NK-92 treated with Interleukin-12 subunit alpha and Interleukin-12 subunit beta, amount 100 ng/mL, for 24 hours (cell line): ENCODE measurements at regions not wholly inside any gene's neighbourhood (a gene's known extent, or its start where the extent isn't known, plus 50 kb on each side); places are given as distances from the start of the nearest gene placed in this dataset.
"Not testable (repeated sequence)": the region's sequence is repeated elsewhere in the genome, so short reads cannot be mapped to it uniquely, and the experiment has no call there.

ENCODE experiments used
- DNase-seq: peaks from one replicate; lab custom pipeline; 2025; lab: John Stamatoyannopoulos, UW

DNA sequence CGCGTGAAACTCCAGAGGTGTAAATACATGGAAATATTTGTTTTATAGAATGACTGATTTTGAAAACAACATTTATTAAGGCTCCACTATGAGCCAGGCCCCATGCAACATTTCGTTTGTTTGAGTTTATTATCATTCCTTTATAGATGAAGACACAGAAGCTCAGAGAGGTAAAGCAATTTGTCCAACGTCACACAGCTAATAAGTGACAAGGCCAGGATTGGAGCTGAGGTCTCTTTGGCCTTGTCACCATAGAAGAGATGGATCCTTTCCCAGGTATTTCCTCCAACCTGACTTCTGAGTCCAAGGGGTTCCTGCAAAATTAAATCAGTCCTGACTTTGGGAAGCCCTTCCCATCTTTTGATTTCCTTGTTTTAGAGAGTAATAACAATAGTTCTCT is 98.0 kb downstream of the SYF2 start:
- DNase-seq, result no peak

DNA sequence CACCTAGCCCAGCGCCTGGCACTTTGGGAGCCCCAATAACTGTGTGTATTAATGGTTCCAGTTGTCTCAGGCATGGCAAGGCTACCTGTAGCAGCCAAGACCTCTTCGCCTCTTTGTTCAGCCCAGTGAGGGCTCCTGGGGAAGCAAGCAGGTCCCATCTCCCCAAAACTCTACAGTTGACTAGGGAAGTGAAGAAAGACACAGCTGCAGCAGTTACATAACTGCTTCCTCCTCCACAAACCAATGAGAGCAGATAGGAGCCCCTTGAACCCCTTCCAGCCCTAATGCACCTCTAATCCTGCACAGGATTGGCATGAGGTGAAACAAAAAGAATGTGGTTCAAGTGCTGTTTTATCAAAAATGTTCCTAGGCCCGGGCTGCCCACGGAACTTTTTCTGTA is 100.5 kb downstream of the SYF2 start:
- no peak for DNase-seq

DNA sequence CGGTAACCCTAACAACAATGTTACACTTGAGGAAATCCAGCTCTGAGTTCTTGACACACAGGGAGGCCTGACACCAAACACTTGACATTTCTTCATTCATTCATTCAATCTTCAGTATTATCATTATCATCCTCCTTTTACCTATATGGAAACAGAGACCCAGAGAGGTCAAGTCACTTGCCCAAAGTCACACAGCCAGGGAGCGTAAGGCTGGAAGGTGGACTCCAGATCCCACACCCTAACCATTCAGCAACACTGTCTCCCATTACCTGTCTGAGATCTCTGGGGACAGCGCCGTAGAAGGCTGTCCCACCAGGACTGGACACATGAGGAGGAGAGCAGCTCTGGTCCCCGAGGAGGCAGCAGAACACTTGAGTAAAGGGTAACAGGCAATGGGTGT is 101.4 kb downstream of the SYF2 start:
- DNase-seq, result no peak

DNA sequence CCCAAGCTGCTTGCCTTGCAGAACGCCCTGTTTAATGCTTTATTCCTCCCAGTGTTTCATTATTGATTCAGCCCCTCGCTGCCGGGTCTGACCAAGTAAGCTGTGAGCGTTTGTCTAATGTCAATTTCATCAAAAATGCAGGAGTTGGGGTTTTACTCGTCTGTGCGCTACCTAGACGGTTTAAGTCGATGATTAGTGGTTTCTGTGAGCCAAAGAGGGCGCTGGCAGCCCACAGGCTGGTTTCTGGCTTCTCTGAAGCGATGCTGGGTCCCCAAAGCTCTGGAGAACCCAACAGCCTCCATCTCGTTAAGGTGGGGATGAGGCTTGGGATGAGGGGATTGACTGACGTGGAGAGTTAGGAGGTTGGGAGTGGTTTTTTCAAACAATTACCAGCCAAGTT is 102.9 kb downstream of the SYF2 start:
- DNase-seq, result no peak

DNA sequence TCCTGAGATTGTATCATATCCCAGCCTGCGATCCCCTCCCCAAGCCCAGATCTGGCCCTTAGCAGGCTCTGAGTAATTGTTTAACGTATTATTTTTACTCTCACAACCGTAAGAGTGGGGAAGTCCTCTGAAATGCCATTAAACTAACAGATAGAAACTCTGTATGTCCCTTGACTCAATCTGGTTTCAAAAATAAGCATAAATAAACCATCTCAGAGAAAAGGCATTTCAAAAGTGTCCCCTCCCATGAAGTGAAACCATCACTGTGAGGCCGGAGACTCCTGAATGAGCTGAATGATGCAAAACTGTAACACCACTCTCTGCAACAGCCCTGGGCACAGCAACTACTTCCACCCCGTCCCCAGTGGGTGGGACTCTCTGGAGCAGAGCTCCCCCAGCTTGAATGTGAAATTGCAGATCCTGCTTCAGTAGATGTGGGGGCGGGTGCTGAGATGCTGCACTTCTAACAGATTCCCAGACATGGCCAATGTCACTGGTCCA is 104.1 kb downstream of the SYF2 start:
- no peak for DNase-seq

DNA sequence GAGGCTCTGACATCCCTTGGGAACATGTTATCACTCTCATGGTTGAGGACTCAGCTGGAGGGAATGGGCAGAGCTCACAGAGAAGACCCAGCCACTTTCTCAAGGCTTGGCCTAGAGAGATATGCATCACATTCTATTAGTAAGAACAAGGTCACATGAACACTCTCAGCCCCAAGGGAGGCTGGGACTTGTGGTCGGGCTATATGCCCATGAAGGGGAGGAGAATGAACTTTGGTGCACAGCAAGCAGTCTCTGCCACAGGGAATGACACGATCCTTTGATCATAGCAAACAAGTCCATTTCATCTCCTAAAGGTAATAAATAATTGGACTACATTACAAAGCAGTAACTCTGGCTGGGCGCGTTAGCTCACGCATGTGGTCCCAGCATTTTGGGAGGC is 105.7 kb downstream of the SYF2 start:
- no peak for DNase-seq

DNA sequence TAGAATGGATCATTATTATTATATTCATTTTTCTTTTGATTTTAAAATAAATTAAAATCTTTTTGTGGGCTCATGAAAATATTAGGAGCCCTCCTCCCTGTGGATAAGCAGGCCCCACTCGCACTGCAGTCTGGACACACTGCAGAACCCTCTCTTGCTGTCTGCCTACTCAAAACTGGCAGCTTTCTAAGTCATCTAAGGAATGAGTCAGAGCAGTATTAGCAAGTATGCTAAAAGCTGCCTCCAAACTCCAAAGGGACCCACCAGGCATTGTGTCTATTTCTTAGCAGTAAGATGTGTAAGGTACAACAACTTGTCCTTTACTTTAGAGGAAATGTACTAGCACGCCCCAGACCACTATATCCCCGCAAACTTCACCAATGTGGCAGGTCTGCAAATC is 108.8 kb downstream of the SYF2 start:
- DNase-seq, result no peak

DNA sequence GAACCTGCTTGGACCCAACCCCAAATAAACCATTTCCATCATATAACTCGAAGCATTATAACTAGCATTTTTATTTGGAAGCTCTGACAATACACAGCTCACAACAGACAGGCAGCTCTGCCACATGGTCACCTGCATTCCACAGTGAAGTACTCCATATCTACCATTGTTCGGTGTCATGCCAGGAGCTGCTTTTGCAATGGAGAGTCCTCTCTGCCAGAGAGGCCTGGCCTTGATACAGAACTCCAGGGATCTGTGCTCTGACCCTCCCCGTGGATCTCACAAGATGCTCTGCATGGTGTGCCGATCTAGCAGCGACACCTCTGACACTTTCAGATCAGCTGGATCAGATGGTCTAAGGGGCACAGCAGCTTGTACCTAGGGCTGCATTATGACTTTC is 109.6 kb downstream of the SYF2 start:
- DNase-seq, result no peak

DNA sequence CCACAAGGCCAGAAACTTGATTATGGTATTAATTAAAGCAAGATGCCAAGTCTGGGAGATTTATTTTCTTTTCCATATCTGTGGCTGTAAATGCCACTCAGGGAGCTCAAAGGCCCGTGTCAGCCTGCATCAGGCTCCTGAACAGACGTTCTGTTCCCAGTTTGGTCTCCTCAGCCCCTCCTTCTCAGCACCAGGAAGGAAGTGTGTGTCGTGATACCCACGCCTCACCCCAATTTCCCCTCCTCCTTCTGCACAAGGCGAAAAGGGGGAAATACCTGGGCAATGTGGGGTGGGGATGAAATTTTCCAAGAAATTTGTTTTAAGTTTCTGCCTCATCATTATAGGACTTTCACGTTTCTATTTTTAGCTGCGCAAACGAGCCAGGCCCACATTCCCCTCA is 112.0 kb downstream of the SYF2 start:
- DNase-seq, result no peak

DNA sequence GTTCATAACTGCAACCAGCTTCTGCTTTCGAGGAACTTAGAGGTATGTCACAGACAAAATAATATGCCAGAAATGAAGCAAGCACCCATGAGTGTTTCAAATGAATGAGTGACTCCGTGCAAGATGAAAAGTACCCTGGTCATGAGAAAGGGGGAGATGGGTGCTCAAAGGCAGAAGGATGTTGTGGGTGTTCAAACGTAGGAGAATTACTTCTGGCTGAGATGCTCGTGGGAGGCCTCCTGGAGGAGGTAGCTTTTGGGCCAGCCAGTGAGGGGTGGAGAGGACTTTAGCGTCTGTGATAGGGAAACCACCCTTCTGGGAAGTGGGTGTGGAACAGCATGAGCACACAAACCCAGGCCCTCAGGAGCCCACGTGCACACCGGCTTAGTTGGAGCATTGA is 113.8 kb downstream of the SYF2 start:
- no peak for DNase-seq

DNA sequence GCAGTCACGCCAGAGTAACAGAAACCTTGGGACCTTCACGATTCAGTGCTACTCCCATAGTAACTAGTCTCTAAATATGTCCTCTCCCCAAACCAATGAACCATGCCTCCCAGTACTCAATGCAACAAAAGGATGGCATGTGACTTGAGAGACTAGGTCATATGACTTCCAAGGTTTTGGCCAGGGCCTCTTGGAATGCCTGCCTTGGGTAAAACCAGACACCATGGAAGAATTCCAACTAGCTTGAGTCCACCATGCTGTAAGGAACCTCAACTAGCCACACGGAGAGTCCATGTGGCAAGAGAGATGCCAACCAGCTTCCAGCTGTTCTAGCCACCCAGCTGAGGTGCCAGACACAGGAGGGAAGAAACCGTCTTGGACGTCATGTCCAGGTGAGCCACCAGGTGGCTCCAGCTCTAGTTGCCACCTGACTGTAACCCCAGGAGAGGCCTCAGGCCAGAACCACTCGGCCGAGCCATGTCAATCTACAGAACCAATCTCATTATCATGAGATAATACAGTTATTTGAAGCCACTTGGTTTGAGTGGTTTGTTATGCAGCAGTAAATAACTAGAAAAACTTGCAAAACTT is 115.0 kb downstream of the SYF2 start:
- no peak for DNase-seq

DNA sequence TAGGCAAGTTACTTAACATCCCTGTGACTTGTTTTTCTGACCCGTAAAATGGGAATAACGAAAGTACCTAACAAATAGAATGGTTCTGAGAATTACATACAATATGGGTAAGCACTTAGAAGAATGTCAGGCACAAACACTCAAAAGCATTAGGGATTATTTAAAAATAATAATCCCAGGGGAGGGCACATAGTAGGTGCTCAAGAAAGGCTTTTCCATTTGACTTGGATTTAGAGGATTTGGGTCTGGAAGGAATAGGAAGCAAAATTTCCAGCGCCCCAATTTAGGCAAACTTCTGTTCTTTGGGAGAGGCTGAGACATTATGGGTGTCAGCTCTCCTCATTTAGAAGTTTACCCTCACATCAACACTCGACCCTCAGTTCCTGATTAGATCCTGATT is 115.5 kb downstream of the SYF2 start:
- DNase-seq, result no peak

DNA sequence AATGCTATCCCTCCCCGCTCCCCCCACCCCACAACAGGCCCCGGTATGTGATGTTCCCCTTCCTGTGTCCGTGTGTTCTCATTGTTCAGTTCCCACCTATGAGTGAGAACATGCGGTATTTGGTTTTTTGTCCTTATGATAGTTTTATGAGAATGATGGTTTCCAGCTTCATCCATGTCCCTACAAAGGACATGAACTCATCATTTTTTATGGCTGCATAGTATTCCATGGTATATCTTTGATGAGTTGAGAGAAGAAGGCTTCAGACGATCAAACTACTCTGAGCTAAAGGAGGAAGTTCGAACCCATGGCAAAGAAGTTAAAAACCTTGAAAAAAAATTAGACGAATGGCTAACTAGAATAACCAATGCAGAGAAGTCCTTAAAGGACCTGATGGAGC is 116.2 kb downstream of the SYF2 start:
- not testable (repeated sequence) for DNase-seq

DNA sequence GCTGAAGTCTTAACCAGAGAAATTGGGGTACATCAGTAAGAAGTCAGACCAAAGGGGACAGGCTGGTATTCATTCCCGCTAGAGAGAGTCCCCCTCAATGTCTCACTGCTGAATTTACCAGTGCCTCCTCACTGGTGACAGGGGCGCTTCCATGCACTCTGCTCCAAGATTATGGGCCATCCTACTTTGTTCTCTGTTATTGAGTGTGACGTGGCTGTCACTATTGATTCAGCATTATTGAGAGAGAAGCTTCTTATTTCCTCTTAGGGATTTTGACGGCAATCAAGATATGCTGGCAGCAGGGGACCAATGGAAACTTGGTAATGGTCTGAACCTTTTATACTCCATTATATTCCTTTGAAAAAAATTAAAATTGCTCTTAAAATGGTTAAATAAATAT is 118.6 kb downstream of the SYF2 start:
- no peak for DNase-seq

DNA sequence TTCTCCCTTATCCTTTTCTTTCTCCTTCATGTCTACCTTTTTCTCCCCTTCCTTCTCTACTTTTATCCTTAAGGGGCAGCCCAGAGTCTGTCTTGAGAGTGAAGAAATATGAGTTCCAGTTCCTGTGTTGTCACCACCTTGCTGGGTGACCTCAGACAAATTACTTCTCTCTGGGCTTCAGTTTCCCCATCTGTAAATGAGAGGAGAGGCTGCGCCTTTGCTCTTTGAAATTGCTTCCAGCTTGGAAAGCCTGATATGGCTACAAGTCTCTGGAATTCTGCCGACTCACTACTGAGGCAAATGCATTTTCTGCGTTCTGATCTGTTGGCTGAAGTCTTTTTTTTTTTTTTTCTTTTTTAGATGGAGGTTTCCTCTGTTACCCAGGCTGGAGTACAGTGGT is 119.2 kb downstream of the SYF2 start:
- no peak for DNase-seq

DNA sequence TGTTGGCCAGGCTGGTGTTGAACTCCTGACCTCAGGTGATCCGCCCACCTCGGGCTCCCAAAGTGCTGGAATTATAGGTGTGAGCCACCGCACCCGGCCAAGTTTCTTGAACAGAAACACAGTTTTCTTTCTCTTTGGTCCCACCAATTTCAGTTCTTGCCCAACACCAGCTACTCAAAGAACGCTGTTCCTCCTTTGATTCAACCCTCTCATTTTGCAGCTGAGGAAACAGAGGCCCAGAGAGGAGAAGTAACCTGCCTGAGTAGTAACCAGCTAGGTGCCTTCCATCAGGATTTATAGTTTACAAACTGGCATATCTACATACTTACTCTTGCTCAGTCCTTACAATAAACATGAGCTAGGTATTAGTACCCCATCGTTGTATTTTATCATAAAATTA is 119.9 kb downstream of the SYF2 start:
- no peak for DNase-seq

DNA sequence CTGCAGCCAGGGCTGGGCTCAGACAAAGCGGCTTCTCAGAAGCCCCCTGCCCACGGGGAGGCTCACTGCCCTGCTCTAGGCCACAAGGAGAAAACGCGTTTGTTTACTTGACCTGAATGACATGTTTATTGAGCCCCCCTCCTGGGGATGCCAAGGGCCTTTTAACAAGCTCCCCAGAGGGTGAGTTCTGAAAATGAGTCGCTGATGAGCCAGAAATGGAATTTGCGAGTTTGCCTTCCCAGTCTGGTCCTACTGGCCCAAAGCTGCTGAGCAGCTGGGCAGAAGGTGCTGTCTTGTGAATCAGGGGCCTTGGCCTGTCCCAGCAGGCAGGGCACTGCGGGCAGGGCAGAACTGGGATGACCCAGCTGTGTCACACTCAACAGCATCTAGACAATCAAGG is 120.6 kb downstream of the SYF2 start:
- DNase-seq, result no peak

DNA sequence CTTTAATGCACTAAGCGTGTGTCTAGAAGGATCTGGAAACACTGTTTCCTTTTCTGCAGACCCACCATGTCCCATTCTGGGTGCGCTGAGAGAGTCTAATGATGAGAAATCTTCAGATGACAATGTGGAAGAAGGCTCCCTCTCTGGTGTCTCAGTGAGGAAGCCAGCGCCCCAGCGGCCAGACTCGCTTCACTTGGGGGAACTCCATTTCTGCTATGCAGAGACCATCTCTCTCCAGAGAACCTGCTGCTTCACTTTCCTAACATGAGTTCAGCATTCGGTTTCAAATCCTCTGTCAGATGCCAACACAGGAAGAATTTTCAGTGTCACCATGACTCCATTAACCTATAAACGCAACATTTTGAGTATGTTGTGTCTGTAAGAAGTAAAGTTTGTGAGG is 121.8 kb downstream of the SYF2 start:
- no peak for DNase-seq

DNA sequence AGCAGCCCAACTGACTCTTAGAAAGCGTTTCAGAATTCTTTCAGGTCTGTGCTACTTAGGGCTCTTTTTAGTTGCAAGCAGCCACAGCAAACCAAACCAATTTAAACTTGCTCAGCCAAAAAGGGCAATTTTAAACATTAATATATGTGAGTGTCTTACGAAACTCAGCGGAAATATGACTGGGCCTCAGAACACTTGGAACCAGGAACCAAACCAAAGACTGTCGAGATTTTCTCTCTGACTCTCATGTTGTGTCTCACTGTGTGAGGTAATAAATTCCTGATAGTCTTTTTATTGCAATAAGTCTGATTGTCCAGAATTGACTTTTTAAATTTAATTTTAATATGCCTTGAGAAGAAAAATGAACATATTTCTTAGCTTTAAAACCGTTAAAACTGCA is 122.3 kb downstream of the SYF2 start:
- no peak for DNase-seq

DNA sequence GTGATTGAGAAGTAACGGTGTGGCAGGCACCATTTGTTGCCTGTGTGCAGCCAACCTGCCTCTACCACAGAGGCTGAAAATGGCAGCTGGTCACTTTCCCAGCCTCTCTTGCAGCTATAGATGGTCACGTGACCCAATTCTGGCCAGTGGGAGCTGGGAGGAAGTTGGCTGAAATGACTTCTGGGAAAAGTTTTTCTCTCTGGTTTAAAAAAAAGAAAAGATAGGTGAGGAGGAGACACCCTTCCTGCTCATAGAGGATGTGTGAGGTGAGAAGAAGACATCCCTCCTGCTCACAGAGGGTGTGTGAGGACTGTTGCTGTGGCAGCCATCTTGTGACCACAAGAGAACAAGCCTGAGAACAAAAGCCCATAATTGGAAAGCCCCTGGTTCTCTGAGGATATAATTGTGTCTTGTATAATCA is 122.8 kb downstream of the SYF2 start:
- peak; percentile 15 for DNase-seq

DNA sequence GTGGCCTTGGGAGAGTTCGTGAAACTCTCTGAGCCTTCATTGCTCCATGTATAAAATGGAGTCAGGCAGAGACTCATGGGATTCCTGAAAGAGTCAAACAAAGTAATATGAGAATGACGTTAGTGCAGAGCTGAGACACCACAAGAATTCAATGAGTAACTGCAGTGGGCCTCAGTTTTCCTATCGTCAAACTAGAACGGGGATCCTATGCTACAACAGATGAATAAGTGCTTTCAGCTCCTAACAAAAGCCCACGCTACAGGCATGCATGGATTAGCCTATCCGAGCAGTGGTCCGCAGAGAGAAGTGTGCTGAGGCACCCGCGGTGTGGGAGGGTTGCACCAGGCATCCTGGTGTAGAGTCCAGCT is 124.7 kb downstream of the SYF2 start:
- no peak for DNase-seq

DNA sequence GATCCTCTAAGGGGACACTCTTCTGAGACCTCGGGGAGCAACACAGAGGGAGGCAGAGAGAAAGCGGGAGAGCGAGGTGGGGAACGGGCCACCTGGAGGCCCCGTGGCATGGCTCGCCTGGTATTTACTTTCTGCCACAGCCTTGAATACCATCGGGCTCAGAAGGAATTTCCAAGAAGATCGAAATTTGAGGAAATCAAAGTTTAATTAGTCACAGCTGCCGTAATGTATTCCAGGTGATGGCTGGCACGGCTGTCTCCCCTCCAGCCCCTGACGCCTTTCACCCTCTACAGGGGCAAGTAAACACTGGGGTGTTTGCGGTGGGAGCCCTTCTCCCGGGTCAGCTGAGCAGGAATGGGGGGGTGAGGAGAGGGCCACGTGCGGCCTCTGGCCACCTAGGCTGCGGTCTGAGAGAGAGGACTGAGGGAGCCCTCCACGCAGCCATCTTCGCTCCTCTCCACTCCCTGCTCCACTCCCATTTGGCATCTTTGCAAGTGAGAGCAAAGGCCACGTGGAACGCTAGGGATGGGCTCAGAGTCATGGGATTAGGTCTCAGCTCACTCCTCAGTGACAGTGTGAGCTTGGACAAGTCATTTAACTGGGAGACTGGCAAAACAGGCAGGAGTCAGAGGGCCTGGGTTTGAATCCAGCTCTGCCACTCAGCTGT is 125.2 kb downstream of the SYF2 start:
- DNase-seq, result no peak

DNA sequence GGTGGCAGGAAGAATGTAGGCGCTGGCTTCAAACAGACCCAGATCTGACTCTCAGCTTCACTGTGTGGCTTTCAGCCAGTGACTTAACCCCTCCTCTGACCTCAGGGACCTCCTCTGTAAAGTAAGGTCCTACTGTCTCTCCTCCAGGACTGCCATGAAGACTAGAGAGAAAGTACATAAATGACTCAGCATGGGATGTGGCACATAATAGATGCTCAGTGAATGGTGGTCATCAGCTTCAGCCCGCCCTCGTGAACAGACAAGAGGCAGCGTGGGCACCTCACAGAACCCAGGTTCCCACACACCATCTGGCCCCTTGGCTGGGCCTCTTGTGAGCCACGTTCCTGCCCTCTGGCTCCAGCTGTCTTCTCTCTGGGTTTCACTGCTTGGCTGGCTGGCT is 126.0 kb downstream of the SYF2 start:
- DNase-seq, result no peak

DNA sequence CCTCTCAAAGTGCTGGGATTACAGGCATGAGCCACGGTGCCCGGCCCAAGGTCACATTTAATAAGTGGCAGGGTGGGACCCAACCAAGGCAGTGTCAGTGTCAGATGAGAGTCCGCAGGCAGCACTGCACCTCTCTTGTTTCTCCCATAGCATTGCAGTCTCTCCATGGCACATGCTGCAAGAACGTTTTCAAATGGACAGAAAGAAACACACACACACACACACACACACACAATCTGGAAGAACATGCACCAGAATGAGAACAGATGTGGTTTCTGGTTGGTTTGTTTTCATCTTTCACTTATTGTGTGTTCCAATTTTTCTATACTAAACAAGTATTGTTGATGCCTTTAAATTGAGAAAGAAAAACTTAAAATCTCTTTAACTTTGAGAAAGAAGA is 126.5 kb downstream of the SYF2 start:
- no peak for DNase-seq
